H9 (cell line): ENCODE measurements at regions not wholly inside any gene's neighbourhood (a gene's known extent, or its start where the extent isn't known, plus 50 kb on each side); places are given as distances from the start of the nearest gene placed in this dataset.

Experiments used
- DNase-seq: peaks from one replicate; pipeline ENCODE4 v3.0.0-alpha.2; 2017
- H2AFZ ChIP-seq: one replicate; pipeline ENCODE4 v1.6.1; 2013; ENCODE audit warnings: mild to moderate bottlenecking, low read length, control low read depth, moderate library complexity
- H2AK5ac ChIP-seq: 2 replicates; pipeline ENCODE4 v1.6.1; 2013; ENCODE audit warnings: low read length, control low read depth, mixed read lengths; ENCODE audit not compliant: insufficient read length
- H2BK120ac ChIP-seq: one replicate; pipeline ENCODE4 v1.6.1; 2013; ENCODE audit warnings: low read depth, mild to moderate bottlenecking, low read length, control low read depth, inconsistent platforms; ENCODE audit not compliant: poor library complexity, severe bottlenecking
- H2BK12ac ChIP-seq: 2 replicates; pipeline ENCODE4 v1.6.1; 2013; ENCODE audit warnings: low read length, control low read depth, mixed read lengths, low read depth; ENCODE audit not compliant: insufficient read length
- H2BK15ac ChIP-seq: 2 replicates; pipeline ENCODE4 v1.6.1; 2013; ENCODE audit warnings: low read depth, low read length, control low read depth
- H2BK20ac ChIP-seq: one replicate; pipeline ENCODE4 v1.6.1; 2013; ENCODE audit warnings: low read depth, mild to moderate bottlenecking, low read length, control low read depth, inconsistent platforms; ENCODE audit not compliant: poor library complexity, severe bottlenecking
- H2BK5ac ChIP-seq: 2 replicates; pipeline ENCODE4 v1.6.1; 2013; ENCODE audit warnings: low read length, control low read depth, mixed read lengths; ENCODE audit not compliant: insufficient read length
- H3K14ac ChIP-seq: 2 replicates; pipeline ENCODE4 v1.6.1; 2013; ENCODE audit warnings: low read length, control low read depth; ENCODE audit not compliant: insufficient read depth
- H3K18ac ChIP-seq: 2 replicates; pipeline ENCODE4 v1.6.1; 2013; ENCODE audit warnings: low read depth, mild to moderate bottlenecking, mixed read lengths, low read length, control low read depth; ENCODE audit not compliant: insufficient read length
- H3K23ac ChIP-seq: 2 replicates; pipeline ENCODE4 v1.6.1; 2013; ENCODE audit warnings: low read length, control low read depth, mixed read lengths, low read depth; ENCODE audit not compliant: insufficient read length
- H3K23me2 ChIP-seq: 2 replicates; pipeline ENCODE4 v1.6.1; 2013; ENCODE audit warnings: low read depth, mild to moderate bottlenecking, mixed read lengths, low read length, control low read depth; ENCODE audit not compliant: insufficient read length, poor library complexity, severe bottlenecking
- H3K27ac ChIP-seq: 2 replicates; pipeline ENCODE4 v1.5.1; 2013; ENCODE audit warnings: low read length, control low read depth, mixed read lengths, low read depth; ENCODE audit not compliant: insufficient read length
- H3K27me3 ChIP-seq: 2 replicates; pipeline ENCODE4 v1.6.1; 2013; ENCODE audit warnings: low read length, control low read depth, inconsistent platforms; ENCODE audit not compliant: insufficient read depth
- H3K4ac ChIP-seq: 2 replicates; pipeline ENCODE4 v1.6.1; 2013; ENCODE audit warnings: low read depth, mild to moderate bottlenecking, control low read depth, inconsistent platforms, low read length, moderate library complexity
- H3K4me1 ChIP-seq: 2 replicates; pipeline ENCODE4 v1.6.1; 2013; ENCODE audit warnings: low read length, control low read depth, inconsistent platforms; ENCODE audit not compliant: insufficient read depth
- H3K4me2 ChIP-seq: 2 replicates; pipeline ENCODE4 v1.6.1; 2013; ENCODE audit warnings: low read length, control low read depth, mixed read lengths; ENCODE audit not compliant: insufficient read length, insufficient read depth
- H3K56ac ChIP-seq: 2 replicates; pipeline ENCODE4 v1.6.1; 2013; ENCODE audit warnings: low read depth, mild to moderate bottlenecking, mixed read lengths, low read length, control low read depth; ENCODE audit not compliant: insufficient read length
- H3K79me1 ChIP-seq: 2 replicates; pipeline ENCODE4 v1.6.1; 2013; ENCODE audit warnings: low read depth, mild to moderate bottlenecking, moderate library complexity, low read length, control low read depth, inconsistent platforms; ENCODE audit not compliant: insufficient read depth, poor library complexity, severe bottlenecking
- H3K79me2 ChIP-seq: 2 replicates; pipeline ENCODE4 v1.6.1; 2013; ENCODE audit warnings: low read length, control low read depth, inconsistent platforms; ENCODE audit not compliant: insufficient read depth
- H3K9ac ChIP-seq: 2 replicates; pipeline ENCODE4 v1.6.1; 2013; ENCODE audit warnings: low read length, control low read depth, mixed read lengths; ENCODE audit not compliant: insufficient read length; ENCODE audit errors: extremely low read depth
- H3K9me3 ChIP-seq: one replicate; pipeline ENCODE4 v1.6.1; 2013; ENCODE audit warnings: low read depth, low read length, inconsistent platforms; ENCODE audit not compliant: control insufficient read depth
- H3T11ph ChIP-seq: one replicate; pipeline ENCODE4 v1.6.1; 2013; ENCODE audit warnings: mild to moderate bottlenecking, low read length, control low read depth, inconsistent platforms
- H4K20me1 ChIP-seq: one replicate; pipeline ENCODE4 v1.6.1; 2013; ENCODE audit not compliant: control insufficient read depth, insufficient read length, insufficient read depth
- H4K5ac ChIP-seq: 2 replicates; pipeline ENCODE4 v1.6.1; 2013; ENCODE audit warnings: low read depth, mild to moderate bottlenecking, mixed read lengths, low read length, control low read depth; ENCODE audit not compliant: insufficient read length
- H4K8ac ChIP-seq: replicated peaks from 2 replicates; pipeline ENCODE4 v1.6.1; 2013; ENCODE audit warnings: low read length, control low read depth, mixed read lengths, low read depth; ENCODE audit not compliant: insufficient read length
- H4K91ac ChIP-seq: 2 replicates; pipeline ENCODE4 v1.6.1; 2013; ENCODE audit warnings: low read depth, mild to moderate bottlenecking, moderate library complexity, mixed read lengths, low read length, control low read depth; ENCODE audit not compliant: insufficient read length
- H3K27ac Mint-ChIP-seq, 3 experiments: 2 replicates in 2 of 3; 3 replicates in 1 of 3; pipeline ENCODE4 v1.8.0; 2020 to 2021; ENCODE audit warnings: mixed read lengths in 3 of 3, mild to moderate bottlenecking in 1 of 3, moderate library complexity in 1 of 3
- H3K27me3 Mint-ChIP-seq: 2 replicates; pipeline ENCODE4 v1.8.0; 2021; ENCODE audit warnings: low read depth, mild to moderate bottlenecking, moderate library complexity, mixed read lengths
- H3K36me3 Mint-ChIP-seq, 3 experiments: 2 replicates in 2 of 3; 3 replicates in 1 of 3; pipeline ENCODE4 v1.8.0; 2020 to 2021; ENCODE audit warnings: low read depth in 3 of 3, mixed read lengths in 3 of 3; ENCODE audit not compliant: insufficient read depth in 1 of 3
- H3K4me1 Mint-ChIP-seq, 2 experiments: 2 replicates each; pipeline ENCODE4 v1.8.0; 2020; ENCODE audit warnings: mixed read lengths in 2 of 2
- H3K4me3 Mint-ChIP-seq, 2 experiments: 2 replicates in 1 of 2; 3 replicates in 1 of 2; pipeline ENCODE4 v1.8.0; 2020 to 2021; ENCODE audit warnings: mild to moderate bottlenecking in 2 of 2, mixed read lengths in 2 of 2, moderate library complexity in 1 of 2
- H3K9me3 Mint-ChIP-seq, 2 experiments: 2 replicates in 1 of 2; 3 replicates in 1 of 2; pipeline ENCODE4 v1.8.0; 2020; ENCODE audit warnings: mild to moderate bottlenecking in 2 of 2, mixed read lengths in 2 of 2, moderate library complexity in 1 of 2
- CTCF ChIP-seq: fragments of 200-600 bp; sonication (generic); conservative IDR thresholded peaks from 3 replicates; pipeline ENCODE4 v1.8.0; 2021; ENCODE audit warnings: antibody characterized with exemption, mild to moderate bottlenecking

DNA sequence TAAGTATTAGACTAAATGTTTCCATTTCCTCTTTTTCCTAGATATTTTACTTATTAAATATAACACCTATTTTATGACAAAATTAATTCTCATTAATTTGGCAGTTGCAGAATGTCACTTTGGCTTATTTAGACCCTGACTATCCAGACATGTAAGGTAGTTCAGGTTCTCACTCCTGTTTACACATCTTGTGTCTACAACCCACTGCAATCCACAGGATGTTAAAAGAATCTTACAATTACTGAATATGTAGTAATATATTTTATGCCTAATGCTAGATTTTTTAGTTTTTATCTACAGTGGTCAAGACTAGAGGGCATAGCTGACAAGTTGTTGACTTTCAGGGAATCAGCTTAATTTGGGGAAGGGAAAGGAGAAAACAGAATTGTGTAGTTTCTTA is 346.7 kb downstream of the USP25 start:
- H4K91ac ChIP-seq = no peak overlapping the region
- no peak overlapping the region for H2BK5ac ChIP-seq
- H4K8ac ChIP-seq = no peak overlapping the region
- Mint-ChIP-seq H3K27me3 (no peaks in the 10 kb centered on the region), H3K36me3 (no peaks in the 10 kb centered on the region), H3K4me3 (no peak overlapping the region), H3K27ac (no peak overlapping the region), H3K9me3 (no peaks in the 10 kb centered on the region), H3K4me1 (no peaks in the 10 kb centered on the region)
- H3T11ph ChIP-seq = no peak overlapping the region
- H2AFZ ChIP-seq = no peak overlapping the region
- H3K27ac ChIP-seq = no peak overlapping the region
- H3K9ac ChIP-seq = no peak overlapping the region
- no peak overlapping the region for H2AK5ac ChIP-seq
- H3K9me3 ChIP-seq = no peaks in the 10 kb centered on the region
- H2BK120ac ChIP-seq = no peak overlapping the region
- H3K4me1 ChIP-seq = no peaks in the 10 kb centered on the region
- DNase-seq = no peak
- no peak overlapping the region for H3K18ac ChIP-seq
- H2BK15ac ChIP-seq = no peak overlapping the region
- H3K56ac ChIP-seq = no peak overlapping the region
- H3K14ac ChIP-seq = no peak overlapping the region
- no peak overlapping the region for H3K23ac ChIP-seq
- TF ChIP-seq CTCF = no peak
- H3K79me1 ChIP-seq = no peaks in the 10 kb centered on the region
- no peak overlapping the region for H4K5ac ChIP-seq
- no peaks in the 10 kb centered on the region for H3K23me2 ChIP-seq
- H3K4ac ChIP-seq = no peak overlapping the region
- no peak overlapping the region for H2BK12ac ChIP-seq
- no peaks in the 10 kb centered on the region for H3K27me3 ChIP-seq
- H4K20me1 ChIP-seq = no peaks in the 10 kb centered on the region
- H2BK20ac ChIP-seq = no peak overlapping the region
- H3K4me2 ChIP-seq = no peak overlapping the region
- H3K79me2 ChIP-seq = no peaks in the 10 kb centered on the region
